IPS-18a (cell line): ENCODE measurements at regions not wholly inside any gene's neighbourhood (a gene's known extent, or its start where the extent isn't known, plus 50 kb on each side); places are given as distances from the start of the nearest gene placed in this dataset.
"Not testable (repeated sequence)": the region's sequence is repeated elsewhere in the genome, so short reads cannot be mapped to it uniquely, and the experiment has no call there.

Experiments
- H3K27ac ChIP-seq: one replicate; pipeline ENCODE4 v1.5.1; 2013; ENCODE audit warnings: low read length
- H3K27me3 ChIP-seq: one replicate; pipeline ENCODE4 v1.6.1; 2013; ENCODE audit warnings: mild to moderate bottlenecking, low read length; ENCODE audit not compliant: control insufficient read depth, insufficient read depth
- H3K36me3 ChIP-seq: one replicate; pipeline ENCODE4 v1.6.1; 2013; ENCODE audit warnings: low read depth, low read length; ENCODE audit not compliant: control insufficient read depth
- H3K4me1 ChIP-seq: one replicate; pipeline ENCODE4 v1.6.1; 2013; ENCODE audit warnings: low read depth, low read length; ENCODE audit not compliant: control insufficient read depth
- H3K4me3 ChIP-seq: one replicate; pipeline ENCODE4 v1.5.1; 2013; ENCODE audit warnings: low read length
- H3K9ac ChIP-seq: one replicate; pipeline ENCODE4 v1.6.1; 2013; ENCODE audit warnings: mild to moderate bottlenecking, low read length, moderate library complexity
- H3K9me3 ChIP-seq: one replicate; pipeline ENCODE4 v1.6.1; 2013; ENCODE audit warnings: low read depth, low read length; ENCODE audit not compliant: control insufficient read depth

GRCh38 chr9:710951-711745 is 130.3 kb upstream of the DMRT1 start:
- Histone ChIP-seq H3K4me3 (no peak overlapping the region), H3K27me3 (peaks cover 18% of the 10 kb centered on the region), H3K4me1 (peaks cover 17% of the 10 kb centered on the region), H3K36me3 (peaks cover 16% of the 10 kb centered on the region), H3K9ac (no peak overlapping the region), H3K27ac (no peak overlapping the region), H3K9me3 (no peaks in the 10 kb centered on the region)

- H3K27ac ChIP-seq: no peak overlapping the region
- peaks cover 10% of the 10 kb centered on the region for H3K27me3 ChIP-seq
- no peak overlapping the region for H3K4me3 ChIP-seq
- no peak overlapping the region for H3K9ac ChIP-seq
- peaks cover 10% of the 10 kb centered on the region for H3K4me1 ChIP-seq
- H3K9me3 ChIP-seq: no peaks in the 10 kb centered on the region
- peaks cover 16% of the 10 kb centered on the region for H3K36me3 ChIP-seq
Observed at GRCh38 chr9:711761-712553, 129.5 kb upstream of the DMRT1 start.

- Histone ChIP-seq H3K27ac (no peak overlapping the region), H3K4me1 (peaks cover 10% of the 10 kb centered on the region), H3K9me3 (no peaks in the 10 kb centered on the region), H3K36me3 (peaks cover 16% of the 10 kb centered on the region), H3K27me3 (peaks cover 5% of the 10 kb centered on the region), H3K9ac (no peak overlapping the region), H3K4me3 (no peak overlapping the region)
Observed at GRCh38 chr9:712643-713042, 128.9 kb upstream of the DMRT1 start.

GRCh38 chr9:713091-713490 is 128.4 kb upstream of the DMRT1 start:
- H3K27me3 ChIP-seq: peaks cover 3% of the 10 kb centered on the region
- peaks cover 9% of the 10 kb centered on the region for H3K4me1 ChIP-seq
- H3K4me3 ChIP-seq: no peak overlapping the region
- H3K27ac ChIP-seq: no peak overlapping the region
- H3K36me3 ChIP-seq: peaks cover 16% of the 10 kb centered on the region
- H3K9me3 ChIP-seq: no peaks in the 10 kb centered on the region
- no peak overlapping the region for H3K9ac ChIP-seq

- no peaks in the 10 kb centered on the region for H3K27me3 ChIP-seq
- no peaks in the 10 kb centered on the region for H3K9me3 ChIP-seq
- H3K4me1 ChIP-seq: no peaks in the 10 kb centered on the region
- H3K36me3 ChIP-seq: peaks cover 16% of the 10 kb centered on the region
- no peak overlapping the region for H3K27ac ChIP-seq
- no peak overlapping the region for H3K4me3 ChIP-seq
- no peak overlapping the region for H3K9ac ChIP-seq
Observed at GRCh38 chr9:714675-715074, 126.8 kb upstream of the DMRT1 start.

- no peak overlapping the region for H3K4me3 ChIP-seq
- peaks cover 16% of the 10 kb centered on the region for H3K36me3 ChIP-seq
- peaks cover 1% of the 10 kb centered on the region for H3K4me1 ChIP-seq
- H3K9ac ChIP-seq: no peak overlapping the region
- H3K9me3 ChIP-seq: no peaks in the 10 kb centered on the region
- H3K27me3 ChIP-seq: no peaks in the 10 kb centered on the region
- no peak overlapping the region for H3K27ac ChIP-seq
Observed at GRCh38 chr9:715300-715699, 126.2 kb upstream of the DMRT1 start.

- no peak overlapping the region for H3K4me3 ChIP-seq
- H3K4me1 ChIP-seq: peaks cover 7% of the 10 kb centered on the region
- H3K27ac ChIP-seq: no peak overlapping the region
- H3K9ac ChIP-seq: no peak overlapping the region
- peaks cover 13% of the 10 kb centered on the region for H3K36me3 ChIP-seq
- no peaks in the 10 kb centered on the region for H3K9me3 ChIP-seq
- H3K27me3 ChIP-seq: no peaks in the 10 kb centered on the region
Observed at GRCh38 chr9:715743-716400, 125.6 kb upstream of the DMRT1 start.

GRCh38 chr9:717722-718121 is 123.8 kb upstream of the DMRT1 start:
- H3K4me1 ChIP-seq: peaks cover 8% of the 10 kb centered on the region
- no peak overlapping the region for H3K4me3 ChIP-seq
- no peak overlapping the region for H3K9ac ChIP-seq
- no peaks in the 10 kb centered on the region for H3K9me3 ChIP-seq
- no peak overlapping the region for H3K27ac ChIP-seq
- H3K27me3 ChIP-seq: no peaks in the 10 kb centered on the region
- no peaks in the 10 kb centered on the region for H3K36me3 ChIP-seq

GRCh38 chr9:720239-720881 is 121.1 kb upstream of the DMRT1 start:
- Histone ChIP-seq H3K27me3 (no peaks in the 10 kb centered on the region), H3K9ac (no peak overlapping the region), H3K36me3 (no peaks in the 10 kb centered on the region), H3K9me3 (no peaks in the 10 kb centered on the region), H3K4me3 (no peak overlapping the region), H3K4me1 (peaks cover 8% of the 10 kb centered on the region), H3K27ac (no peak overlapping the region)

GRCh38 chr9:722388-722980 is 119.0 kb upstream of the DMRT1 start:
- Histone ChIP-seq H3K9me3 (no peaks in the 10 kb centered on the region), H3K4me1 (peaks cover 15% of the 10 kb centered on the region), H3K36me3 (no peaks in the 10 kb centered on the region), H3K9ac (no peak overlapping the region), H3K27ac (no peak overlapping the region), H3K4me3 (no peak overlapping the region), H3K27me3 (no peaks in the 10 kb centered on the region)

GRCh38 chr9:724461-724860 is 117.0 kb upstream of the DMRT1 start:
- H3K9ac ChIP-seq, H3K27me3 ChIP-seq, H3K27ac ChIP-seq, H3K9me3 ChIP-seq, H3K36me3 ChIP-seq, H3K4me3 ChIP-seq: not testable (repeated sequence)
- peaks cover 27% of the 10 kb centered on the region for H3K4me1 ChIP-seq
